H9 (cell line): ENCODE measurements at regions not wholly inside any gene's neighbourhood (a gene's known extent, or its start where the extent isn't known, plus 50 kb on each side); places are given as distances from the start of the nearest gene placed in this dataset.

Source experiments
- DNase-seq: peaks from one replicate; pipeline ENCODE4 v3.0.0-alpha.2; 2017
- H2AFZ ChIP-seq: one replicate; pipeline ENCODE4 v1.6.1; 2013; ENCODE audit warnings: mild to moderate bottlenecking, low read length, control low read depth, moderate library complexity
- H2AK5ac ChIP-seq: 2 replicates; pipeline ENCODE4 v1.6.1; 2013; ENCODE audit warnings: low read length, control low read depth, mixed read lengths; ENCODE audit not compliant: insufficient read length
- H2BK120ac ChIP-seq: one replicate; pipeline ENCODE4 v1.6.1; 2013; ENCODE audit warnings: low read depth, mild to moderate bottlenecking, low read length, control low read depth, inconsistent platforms; ENCODE audit not compliant: poor library complexity, severe bottlenecking
- H2BK12ac ChIP-seq: 2 replicates; pipeline ENCODE4 v1.6.1; 2013; ENCODE audit warnings: low read length, control low read depth, mixed read lengths, low read depth; ENCODE audit not compliant: insufficient read length
- H2BK15ac ChIP-seq: 2 replicates; pipeline ENCODE4 v1.6.1; 2013; ENCODE audit warnings: low read depth, low read length, control low read depth
- H2BK20ac ChIP-seq: one replicate; pipeline ENCODE4 v1.6.1; 2013; ENCODE audit warnings: low read depth, mild to moderate bottlenecking, low read length, control low read depth, inconsistent platforms; ENCODE audit not compliant: poor library complexity, severe bottlenecking
- H2BK5ac ChIP-seq: 2 replicates; pipeline ENCODE4 v1.6.1; 2013; ENCODE audit warnings: low read length, control low read depth, mixed read lengths; ENCODE audit not compliant: insufficient read length
- H3K14ac ChIP-seq: 2 replicates; pipeline ENCODE4 v1.6.1; 2013; ENCODE audit warnings: low read length, control low read depth; ENCODE audit not compliant: insufficient read depth
- H3K18ac ChIP-seq: 2 replicates; pipeline ENCODE4 v1.6.1; 2013; ENCODE audit warnings: low read depth, mild to moderate bottlenecking, mixed read lengths, low read length, control low read depth; ENCODE audit not compliant: insufficient read length
- H3K23ac ChIP-seq: 2 replicates; pipeline ENCODE4 v1.6.1; 2013; ENCODE audit warnings: low read length, control low read depth, mixed read lengths, low read depth; ENCODE audit not compliant: insufficient read length
- H3K23me2 ChIP-seq: 2 replicates; pipeline ENCODE4 v1.6.1; 2013; ENCODE audit warnings: low read depth, mild to moderate bottlenecking, mixed read lengths, low read length, control low read depth; ENCODE audit not compliant: insufficient read length, poor library complexity, severe bottlenecking
- H3K27ac ChIP-seq: 2 replicates; pipeline ENCODE4 v1.5.1; 2013; ENCODE audit warnings: low read length, control low read depth, mixed read lengths, low read depth; ENCODE audit not compliant: insufficient read length
- H3K27me3 ChIP-seq: 2 replicates; pipeline ENCODE4 v1.6.1; 2013; ENCODE audit warnings: low read length, control low read depth, inconsistent platforms; ENCODE audit not compliant: insufficient read depth
- H3K4ac ChIP-seq: 2 replicates; pipeline ENCODE4 v1.6.1; 2013; ENCODE audit warnings: low read depth, mild to moderate bottlenecking, control low read depth, inconsistent platforms, low read length, moderate library complexity
- H3K4me1 ChIP-seq: 2 replicates; pipeline ENCODE4 v1.6.1; 2013; ENCODE audit warnings: low read length, control low read depth, inconsistent platforms; ENCODE audit not compliant: insufficient read depth
- H3K4me2 ChIP-seq: 2 replicates; pipeline ENCODE4 v1.6.1; 2013; ENCODE audit warnings: low read length, control low read depth, mixed read lengths; ENCODE audit not compliant: insufficient read length, insufficient read depth
- H3K56ac ChIP-seq: 2 replicates; pipeline ENCODE4 v1.6.1; 2013; ENCODE audit warnings: low read depth, mild to moderate bottlenecking, mixed read lengths, low read length, control low read depth; ENCODE audit not compliant: insufficient read length
- H3K79me1 ChIP-seq: 2 replicates; pipeline ENCODE4 v1.6.1; 2013; ENCODE audit warnings: low read depth, mild to moderate bottlenecking, moderate library complexity, low read length, control low read depth, inconsistent platforms; ENCODE audit not compliant: insufficient read depth, poor library complexity, severe bottlenecking
- H3K79me2 ChIP-seq: 2 replicates; pipeline ENCODE4 v1.6.1; 2013; ENCODE audit warnings: low read length, control low read depth, inconsistent platforms; ENCODE audit not compliant: insufficient read depth
- H3K9ac ChIP-seq: 2 replicates; pipeline ENCODE4 v1.6.1; 2013; ENCODE audit warnings: low read length, control low read depth, mixed read lengths; ENCODE audit not compliant: insufficient read length; ENCODE audit errors: extremely low read depth
- H3K9me3 ChIP-seq: one replicate; pipeline ENCODE4 v1.6.1; 2013; ENCODE audit warnings: low read depth, low read length, inconsistent platforms; ENCODE audit not compliant: control insufficient read depth
- H3T11ph ChIP-seq: one replicate; pipeline ENCODE4 v1.6.1; 2013; ENCODE audit warnings: mild to moderate bottlenecking, low read length, control low read depth, inconsistent platforms
- H4K20me1 ChIP-seq: one replicate; pipeline ENCODE4 v1.6.1; 2013; ENCODE audit not compliant: control insufficient read depth, insufficient read length, insufficient read depth
- H4K5ac ChIP-seq: 2 replicates; pipeline ENCODE4 v1.6.1; 2013; ENCODE audit warnings: low read depth, mild to moderate bottlenecking, mixed read lengths, low read length, control low read depth; ENCODE audit not compliant: insufficient read length
- H4K8ac ChIP-seq: replicated peaks from 2 replicates; pipeline ENCODE4 v1.6.1; 2013; ENCODE audit warnings: low read length, control low read depth, mixed read lengths, low read depth; ENCODE audit not compliant: insufficient read length
- H4K91ac ChIP-seq: 2 replicates; pipeline ENCODE4 v1.6.1; 2013; ENCODE audit warnings: low read depth, mild to moderate bottlenecking, moderate library complexity, mixed read lengths, low read length, control low read depth; ENCODE audit not compliant: insufficient read length
- H3K27ac Mint-ChIP-seq, 3 experiments: 2 replicates in 2 of 3; 3 replicates in 1 of 3; pipeline ENCODE4 v1.8.0; 2020 to 2021; ENCODE audit warnings: mixed read lengths in 3 of 3, mild to moderate bottlenecking in 1 of 3, moderate library complexity in 1 of 3
- H3K27me3 Mint-ChIP-seq: 2 replicates; pipeline ENCODE4 v1.8.0; 2021; ENCODE audit warnings: low read depth, mild to moderate bottlenecking, moderate library complexity, mixed read lengths
- H3K36me3 Mint-ChIP-seq, 3 experiments: 2 replicates in 2 of 3; 3 replicates in 1 of 3; pipeline ENCODE4 v1.8.0; 2020 to 2021; ENCODE audit warnings: low read depth in 3 of 3, mixed read lengths in 3 of 3; ENCODE audit not compliant: insufficient read depth in 1 of 3
- H3K4me1 Mint-ChIP-seq, 2 experiments: 2 replicates each; pipeline ENCODE4 v1.8.0; 2020; ENCODE audit warnings: mixed read lengths in 2 of 2
- H3K4me3 Mint-ChIP-seq, 2 experiments: 2 replicates in 1 of 2; 3 replicates in 1 of 2; pipeline ENCODE4 v1.8.0; 2020 to 2021; ENCODE audit warnings: mild to moderate bottlenecking in 2 of 2, mixed read lengths in 2 of 2, moderate library complexity in 1 of 2
- H3K9me3 Mint-ChIP-seq, 2 experiments: 2 replicates in 1 of 2; 3 replicates in 1 of 2; pipeline ENCODE4 v1.8.0; 2020; ENCODE audit warnings: mild to moderate bottlenecking in 2 of 2, mixed read lengths in 2 of 2, moderate library complexity in 1 of 2
- CTCF ChIP-seq: fragments of 200-600 bp; sonication (generic); conservative IDR thresholded peaks from 3 replicates; pipeline ENCODE4 v1.8.0; 2021; ENCODE audit warnings: antibody characterized with exemption, mild to moderate bottlenecking
- WGBS: extraction: QIAGEN DNeasy Blood & Tissue Kit; methylation state at CpG from one replicate; pipeline ENCODE4 v1.1.7; 2013; ENCODE audit warnings: missing lambda C conversion rate, low lambda C conversion rate, mixed read lengths; ENCODE audit not compliant: insufficient read length; ENCODE audit errors: extremely low coverage; 5-methylcytosine and 5-hydroxymethylcytosine counted together

GRCh38 chr3:181839039-181839915, 127.6 kb downstream of the SOX2 start:
- Histone ChIP-seq H4K91ac (no peak overlapping the region), H3K14ac (no peak overlapping the region), H2BK120ac (no peak overlapping the region), H3K4me1 (no peaks in the 10 kb centered on the region; the same call in 1 of the 2 replicates), H4K5ac (no peak overlapping the region), H3K23ac (no peak overlapping the region), H3K56ac (no peak overlapping the region), H4K8ac (no peak overlapping the region), H3K18ac (no peak overlapping the region), H3K4me2 (no peak overlapping the region), H3K4ac (no peak overlapping the region), H2BK20ac (no peak overlapping the region), H3T11ph (no peak overlapping the region), H3K9ac (no peak overlapping the region), H3K27ac (no peak overlapping the region), H2BK12ac (no peak overlapping the region), H2AFZ (no peak overlapping the region), H3K23me2 (no peaks in the 10 kb centered on the region), H3K79me2 (no peaks in the 10 kb centered on the region), H4K20me1 (no peaks in the 10 kb centered on the region), H3K79me1 (no peaks in the 10 kb centered on the region), H2BK5ac (no peak overlapping the region), H2AK5ac (no peak overlapping the region), H2BK15ac (no peak overlapping the region), H3K9me3 (no peaks in the 10 kb centered on the region), H3K27me3 (no peaks in the 10 kb centered on the region)
- H3K27ac Mint-ChIP-seq = no peak overlapping the region
- no peak for TF ChIP-seq CTCF
- no CpG with 5 or more reads among the region's 17 CpGs for WGBS
- peaks cover 2% of the 10 kb centered on the region in 2 experiments; a peak in 1 of 5 replicates for H3K9me3 Mint-ChIP-seq
- H3K4me3 Mint-ChIP-seq = no peak overlapping the region
- no peaks in the 10 kb centered on the region for H3K36me3 Mint-ChIP-seq
- H3K4me1 Mint-ChIP-seq = peaks cover 17 to 25% of the 10 kb centered on the region in 2 experiments
- no peak for DNase-seq
- no peaks in the 10 kb centered on the region for H3K27me3 Mint-ChIP-seq
